Gastroesophageal sphincter (tissue), 2 donors: ENCODE measurements at regions not wholly inside any gene's neighbourhood (a gene's known extent, or its start where the extent isn't known, plus 50 kb on each side); places are given as distances from the start of the nearest gene placed in this dataset.

ENCODE experiments used
- POLR2A ChIP-seq, 2 donors: fragments of 450-650 bp; IDR thresholded peaks; one replicate each; pipeline ENCODE4 v1.6.1; 2017; ENCODE audit warnings: antibody characterized with exemption in 2 of 2, mild to moderate bottlenecking in 2 of 2, moderate library complexity in 1 of 2
- POLR2AphosphoS5 ChIP-seq: sonication (generic); formaldehyde crosslinking; IDR thresholded peaks from one replicate; pipeline ENCODE4 v1.6.1; 2017; ENCODE audit warnings: antibody characterized with exemption

DNA sequence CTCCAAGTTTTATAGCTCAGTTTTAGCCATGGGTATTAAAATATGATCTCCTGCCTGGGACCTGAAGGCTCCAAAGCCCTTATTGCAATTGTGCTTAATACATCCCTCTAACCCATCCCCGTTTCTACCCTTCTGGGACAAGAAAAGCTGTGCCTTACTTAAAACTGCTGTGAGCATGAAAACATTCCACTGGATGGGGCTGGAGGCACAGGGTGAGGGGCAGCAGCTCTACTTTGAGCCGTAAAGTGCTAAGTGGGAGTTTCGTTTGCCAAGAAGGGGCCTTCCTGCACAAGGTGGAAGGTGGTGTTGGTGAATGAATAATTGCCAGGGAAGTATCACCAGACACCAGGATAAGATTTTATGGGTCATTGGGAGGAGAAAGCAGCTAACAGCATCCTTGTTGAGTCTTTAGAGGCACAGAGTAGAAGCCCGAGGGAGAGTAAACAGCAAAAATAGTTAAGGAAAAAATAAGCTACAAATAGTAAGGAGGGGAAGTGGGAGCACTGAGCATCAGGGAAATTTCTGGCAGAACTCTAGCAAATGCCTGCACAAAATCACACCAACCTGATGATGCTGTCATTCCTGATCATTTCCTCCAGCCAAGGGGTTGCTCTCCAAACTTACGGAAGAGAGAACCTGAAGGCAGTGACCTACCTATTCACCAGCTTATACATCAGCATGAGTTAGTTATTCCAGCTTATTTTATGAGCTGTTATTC, 218.4 kb downstream of the MREG start:
- TF ChIP-seq POLR2A (IDR thresholded peaks at IDR 0.05) (no peak), POLR2AphosphoS5 (no peak)
